GM18867 (cell line): ENCODE measurements at regions not wholly inside any gene's neighbourhood (a gene's known extent, or its start where the extent isn't known, plus 50 kb on each side); places are given as distances from the start of the nearest gene placed in this dataset.
A peak's percentile ranks its signal among the peaks of the same experiment; 100 is the strongest.

Experiments used
- ATAC-seq: cut with Tn5 transposase; IDR thresholded peaks from one replicate; pipeline ENCODE4 v1.9.1; 2021; ENCODE audit warnings: mild to moderate bottlenecking, moderate library complexity; ENCODE audit not compliant: unreplicated experiment

GRCh38 chr16:51562891-51563290, 411.8 kb upstream of the SALL1 start:
- ATAC-seq: no peak

GRCh38 chr16:51559901-51560300, 408.8 kb upstream of the SALL1 start:
- ATAC-seq: no peak

DNA sequence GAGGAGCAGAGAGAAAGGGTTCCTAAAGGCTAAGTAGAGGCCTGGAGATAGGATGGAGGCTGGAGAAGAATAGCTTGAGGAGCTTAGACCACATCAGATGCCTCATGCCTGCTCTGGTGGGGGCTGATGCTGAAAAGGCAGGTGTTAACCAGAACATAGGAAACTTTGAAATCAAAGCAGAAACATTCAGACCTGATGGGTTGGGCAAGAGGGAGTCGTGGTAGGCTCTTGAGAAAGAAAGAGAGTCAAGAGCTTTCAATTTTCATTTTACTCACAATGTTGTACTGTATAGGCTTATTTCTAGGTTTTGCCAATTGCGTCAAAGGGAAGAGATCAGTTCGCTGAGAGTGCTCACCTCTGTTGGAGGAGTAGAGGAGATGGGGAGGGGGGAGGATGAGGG, 406.6 kb upstream of the SALL1 start:
- ATAC-seq: peak; percentile 83

DNA sequence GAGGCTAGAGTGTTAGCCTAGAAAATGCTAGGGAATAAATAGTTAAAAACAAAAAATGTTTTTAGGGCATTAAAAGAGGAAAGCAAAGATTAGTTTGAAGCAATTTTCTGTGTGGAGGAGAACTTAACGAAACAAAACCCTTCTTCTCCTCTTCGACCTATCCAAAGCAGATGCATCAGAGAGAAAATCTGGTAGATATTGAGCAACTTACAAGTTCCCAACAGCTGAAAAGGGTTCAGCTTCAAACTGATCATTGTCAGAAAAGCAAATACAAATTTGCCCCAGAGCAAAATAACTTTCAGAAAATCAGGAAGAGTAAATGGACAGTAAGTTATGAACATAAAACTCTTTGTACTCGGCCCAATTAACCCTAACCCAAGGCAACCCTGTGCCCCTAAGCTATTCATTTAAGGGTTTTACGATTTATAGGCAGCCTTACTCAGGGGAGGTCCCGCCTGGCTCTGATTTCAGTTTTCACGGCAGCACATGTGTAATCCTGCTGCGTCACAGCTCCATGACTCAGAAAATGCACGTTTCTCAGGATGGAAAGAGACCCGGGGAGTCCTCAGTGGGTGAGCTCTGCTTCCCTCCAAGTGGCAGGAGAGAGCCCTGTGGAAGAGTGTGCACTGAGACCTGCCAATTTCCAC, 405.7 kb upstream of the SALL1 start:
- ATAC-seq: no peak

GRCh38 chr16:51553910-51554309, 402.8 kb upstream of the SALL1 start:
- no peak for ATAC-seq

- ATAC-seq: no peak
These were observed 402.2 kb upstream of the SALL1 start for GRCh38 chr16:51553314-51553713.

GRCh38 chr16:51550800-51551347, 399.8 kb upstream of the SALL1 start:
- no peak for ATAC-seq

DNA sequence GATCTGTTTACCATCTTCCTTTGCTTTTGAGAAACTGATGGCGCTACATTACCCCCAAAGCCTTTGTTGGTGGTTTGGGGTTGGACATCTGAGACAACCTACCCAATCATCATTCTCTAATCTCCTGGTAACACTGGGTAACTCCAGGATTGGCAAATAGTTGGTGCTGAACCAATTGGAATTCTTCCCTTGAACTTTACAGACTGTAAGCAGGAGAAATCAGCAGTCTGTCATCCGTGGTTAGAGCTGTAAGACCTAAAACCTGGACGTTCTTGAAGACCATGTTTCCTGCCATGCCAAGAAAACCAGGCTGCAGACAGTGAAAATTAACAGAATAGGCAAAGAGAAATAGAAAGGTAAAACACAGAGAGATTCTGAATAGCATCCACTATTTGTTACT, 398.8 kb upstream of the SALL1 start:
- no peak for ATAC-seq

DNA sequence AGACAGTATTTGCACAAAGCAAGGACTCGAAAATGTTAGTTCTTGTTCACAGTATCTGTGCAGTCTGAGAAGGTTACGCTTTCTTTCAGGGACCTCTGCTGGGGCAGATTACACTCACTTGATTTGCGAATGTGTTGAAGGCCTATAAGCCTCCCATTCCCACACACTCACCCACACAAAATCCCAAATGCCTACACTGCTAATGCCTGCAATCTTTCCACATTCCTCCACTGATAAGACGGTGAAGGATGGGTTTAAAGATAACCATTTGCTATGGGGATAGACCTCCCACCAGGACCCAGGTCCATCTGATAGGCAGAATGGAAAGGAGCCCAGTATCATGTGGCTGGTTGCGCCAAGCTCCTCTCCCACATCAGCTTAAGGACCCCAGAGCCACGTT, 394.9 kb upstream of the SALL1 start:
- no peak for ATAC-seq

- no peak for ATAC-seq
These were observed 393.9 kb upstream of the SALL1 start for GRCh38 chr16:51544851-51545467.

DNA sequence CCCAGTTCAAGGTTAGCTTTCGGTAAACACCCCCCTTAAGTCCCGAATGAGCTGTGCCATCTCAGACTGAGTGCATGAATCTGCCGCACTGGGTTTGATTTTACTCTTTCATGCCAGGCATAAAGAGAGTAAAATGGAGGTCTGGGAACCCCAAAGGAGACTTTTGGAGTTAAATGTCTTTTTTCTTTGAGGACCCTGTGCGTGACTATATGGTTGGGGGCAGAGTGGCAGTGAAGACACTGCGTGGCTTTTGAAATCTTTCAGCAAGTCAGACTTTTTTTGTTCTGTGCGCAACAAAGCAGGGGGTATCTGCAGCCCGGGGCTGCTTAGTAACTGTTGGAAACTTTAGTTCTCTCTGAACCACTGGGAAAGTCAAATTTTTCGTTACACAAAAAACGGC, 392.9 kb upstream of the SALL1 start:
- ATAC-seq: no peak

GRCh38 chr16:51542981-51543815, 392.1 kb upstream of the SALL1 start:
- ATAC-seq: no peak

DNA sequence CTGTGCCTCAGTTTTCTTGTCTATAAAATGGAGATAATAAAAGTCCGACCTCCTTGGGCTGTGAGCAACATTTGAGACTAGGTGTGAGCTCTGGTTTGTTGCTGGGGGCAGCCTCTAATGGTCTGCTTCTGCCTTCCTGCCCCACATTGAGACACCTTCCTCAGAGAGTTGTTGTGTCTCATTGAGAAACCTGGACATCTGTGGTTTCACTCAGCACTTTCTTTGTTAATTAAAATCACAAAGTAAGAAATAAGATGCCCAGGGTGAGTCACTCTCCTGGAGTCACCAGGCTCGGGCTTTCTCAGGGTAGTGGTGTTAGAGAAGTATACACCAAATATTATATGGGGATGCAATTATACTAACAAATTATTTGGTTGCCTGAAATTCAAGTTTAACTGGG, 389.2 kb upstream of the SALL1 start:
- ATAC-seq: no peak

GRCh38 chr16:51538707-51539498, 387.8 kb upstream of the SALL1 start:
- no peak for ATAC-seq

GRCh38 chr16:51535591-51535990, 384.5 kb upstream of the SALL1 start:
- ATAC-seq: no peak

- ATAC-seq: no peak
These were observed 381.5 kb upstream of the SALL1 start for GRCh38 chr16:51532551-51532950.

- ATAC-seq: no peak
These were observed 380.2 kb upstream of the SALL1 start for GRCh38 chr16:51531271-51531670.

- ATAC-seq: no peak
These were observed 376.3 kb upstream of the SALL1 start for GRCh38 chr16:51527349-51527748.

- ATAC-seq: no peak
These were observed 375.6 kb upstream of the SALL1 start for GRCh38 chr16:51526621-51527020.

DNA sequence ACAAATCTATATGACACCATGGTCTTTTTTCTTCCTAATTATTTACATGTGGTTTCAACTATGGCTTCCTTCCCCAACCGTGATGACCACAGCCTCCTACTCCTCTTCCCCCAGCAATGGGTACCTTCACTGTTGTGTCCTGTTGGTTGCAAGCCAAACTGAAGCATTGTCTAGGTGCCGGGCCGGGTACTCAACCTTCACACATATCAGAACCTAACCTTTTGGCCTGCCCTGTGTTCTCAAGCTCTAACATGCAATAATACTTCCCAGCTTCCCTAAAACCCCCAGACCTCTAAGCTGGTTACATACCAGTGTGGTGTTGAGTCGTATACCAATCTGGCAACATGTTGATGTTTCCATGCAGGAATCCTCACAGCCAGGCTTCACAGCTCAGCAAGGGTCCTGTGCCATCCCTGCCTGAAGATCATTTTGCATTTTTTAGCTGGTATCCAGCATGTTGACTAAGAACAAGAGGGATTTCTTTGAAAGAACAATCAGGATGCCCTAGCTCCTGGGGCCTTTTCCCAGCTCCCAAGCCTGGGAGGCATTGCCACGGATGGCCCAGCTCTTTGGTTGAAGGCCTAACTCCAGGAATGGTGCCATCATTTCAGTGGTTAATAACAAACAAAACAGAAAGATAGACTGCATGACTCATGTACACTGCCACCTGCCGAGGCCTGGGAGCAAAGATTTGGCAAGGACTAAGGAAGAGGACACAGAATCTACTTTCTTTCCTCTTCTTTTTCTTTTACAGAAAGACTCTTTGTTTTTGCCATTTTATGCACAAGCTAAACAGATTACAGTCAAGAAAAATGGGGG, 373.7 kb upstream of the SALL1 start:
- no peak for ATAC-seq
